Glutamatergic neuron (in vitro differentiated cells): ENCODE measurements at regions not wholly inside any gene's neighbourhood (a gene's known extent, or its start where the extent isn't known, plus 50 kb on each side); places are given as distances from the start of the nearest gene placed in this dataset.
A peak's percentile ranks its signal among the peaks of the same experiment; 100 is the strongest.

ENCODE experiments used
- DNase-seq: peaks from one replicate; pipeline ENCODE4 v3.0.0; 2022
- H3K27ac Mint-ChIP-seq: one replicate; pipeline ENCODE4 v1.8.0; 2020; ENCODE audit warnings: mild to moderate bottlenecking, mixed read lengths, inconsistent platforms; ENCODE audit not compliant: unreplicated experiment
- H3K27me3 Mint-ChIP-seq: one replicate; pipeline ENCODE4 v1.8.0; 2020; ENCODE audit warnings: mild to moderate bottlenecking, moderate library complexity, mixed read lengths, inconsistent platforms; ENCODE audit not compliant: unreplicated experiment
- H3K36me3 Mint-ChIP-seq: one replicate; pipeline ENCODE4 v1.8.0; 2020; ENCODE audit warnings: mild to moderate bottlenecking, mixed read lengths, inconsistent platforms; ENCODE audit not compliant: unreplicated experiment
- H3K4me1 Mint-ChIP-seq: one replicate; pipeline ENCODE4 v1.8.0; 2020; ENCODE audit warnings: mild to moderate bottlenecking, low read depth, mixed read lengths, inconsistent platforms; ENCODE audit not compliant: unreplicated experiment
- H3K4me3 Mint-ChIP-seq: one replicate; pipeline ENCODE4 v1.8.0; 2020; ENCODE audit warnings: mild to moderate bottlenecking, mixed read lengths, inconsistent platforms; ENCODE audit not compliant: unreplicated experiment
- H3K9me3 Mint-ChIP-seq: one replicate; pipeline ENCODE4 v1.8.0; 2020; ENCODE audit warnings: mild to moderate bottlenecking, moderate library complexity, mixed read lengths, inconsistent platforms; ENCODE audit not compliant: unreplicated experiment
- CTCF ChIP-seq: fragments of 200-600 bp; sonication (generic); IDR thresholded peaks from one replicate; pipeline ENCODE4 v1.5.0; 2021; ENCODE audit not compliant: partially characterized antibody, unreplicated experiment

- Mint-ChIP-seq H3K4me1 (peaks cover 7% of the 10 kb centered on the region), H3K9me3 (no peaks in the 10 kb centered on the region), H3K4me3 (no peak overlapping the region), H3K36me3 (no peaks in the 10 kb centered on the region), H3K27me3 (peaks cover 1% of the 10 kb centered on the region), H3K27ac (no peak overlapping the region)
- no peak for TF ChIP-seq CTCF
- no peak for DNase-seq
These were observed 176.1 kb upstream of the CDIN1 start for GRCh38 chr15:36403351-36403750.

DNA sequence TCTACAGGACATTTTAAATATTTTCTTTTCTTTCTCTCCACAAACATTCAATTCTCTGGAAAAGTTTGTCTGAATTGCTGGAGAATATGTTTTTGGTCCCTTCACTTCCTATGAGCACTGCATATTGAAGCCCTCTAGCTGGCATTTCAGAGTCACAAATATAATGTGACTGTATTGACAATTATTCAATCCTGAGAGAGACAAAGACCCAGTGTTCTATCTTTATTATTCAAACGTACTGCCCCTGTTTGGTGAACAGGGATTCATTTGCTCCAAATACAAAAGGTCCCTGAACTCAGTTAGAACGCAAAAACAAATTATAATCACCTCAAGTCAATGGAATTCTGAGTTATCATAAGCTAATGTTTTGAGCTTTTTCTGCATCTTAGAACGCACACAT, 173.1 kb upstream of the CDIN1 start:
- Mint-ChIP-seq H3K27ac (no peak overlapping the region), H3K4me3 (no peak overlapping the region)

DNA sequence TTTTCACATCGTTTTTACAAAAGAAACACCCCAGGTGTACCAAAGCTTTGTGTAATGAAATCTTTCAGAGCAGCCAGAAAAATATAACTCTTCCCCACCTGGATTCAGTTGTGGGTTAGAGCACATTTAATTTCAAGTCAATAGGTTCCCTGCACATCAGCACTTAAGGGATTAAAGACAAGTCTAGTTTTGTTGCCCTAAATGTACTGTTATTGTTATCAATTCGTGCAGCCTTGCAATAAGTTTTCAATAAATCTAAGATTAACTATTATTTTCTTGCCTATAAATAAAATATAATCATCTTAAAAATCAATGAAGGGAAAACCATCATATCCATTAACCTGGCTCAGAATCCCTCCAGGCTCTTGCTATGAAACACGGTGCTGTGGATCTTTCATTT, 172.5 kb upstream of the CDIN1 start:
- H3K27me3 Mint-ChIP-seq: peaks cover 1% of the 10 kb centered on the region
- peaks cover 7% of the 10 kb centered on the region for H3K4me1 Mint-ChIP-seq
- H3K9me3 Mint-ChIP-seq: no peaks in the 10 kb centered on the region
- no peak overlapping the region for H3K4me3 Mint-ChIP-seq
- no peak for TF ChIP-seq CTCF
- no peak overlapping the region for H3K27ac Mint-ChIP-seq
- H3K36me3 Mint-ChIP-seq: no peaks in the 10 kb centered on the region
- no peak for DNase-seq

More for the DNA sequence above, 173.1 kb upstream of the CDIN1 start:
- Mint-ChIP-seq H3K4me1 (peaks cover 7% of the 10 kb centered on the region), H3K9me3 (no peaks in the 10 kb centered on the region), H3K27me3 (peaks cover 1% of the 10 kb centered on the region), H3K36me3 (no peaks in the 10 kb centered on the region)
- DNase-seq: no peak
- TF ChIP-seq CTCF: no peak

DNA sequence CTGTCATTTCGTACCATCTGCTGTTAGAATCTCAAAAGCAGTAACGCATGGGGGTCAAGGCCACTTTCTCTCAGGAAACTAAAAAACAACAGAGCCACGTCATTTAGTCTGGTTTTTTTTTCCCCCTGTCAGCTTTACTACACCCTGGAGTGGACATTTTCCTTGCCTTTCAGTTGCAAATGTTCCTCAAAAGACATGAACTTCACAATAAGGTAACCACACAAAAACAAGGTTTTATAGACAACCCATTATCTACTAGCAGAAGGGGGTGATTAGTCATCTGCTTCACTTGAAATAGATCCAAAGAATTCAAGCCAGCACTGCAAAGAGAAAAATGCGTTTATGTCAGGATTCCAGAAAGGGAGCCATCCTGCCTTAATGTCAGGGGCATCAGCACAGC, 171.8 kb upstream of the CDIN1 start:
- peak overlapping the region; percentile 50 for H3K27ac Mint-ChIP-seq
- peaks cover 7% of the 10 kb centered on the region for H3K4me1 Mint-ChIP-seq
- peaks cover under 1% of the 10 kb centered on the region for H3K27me3 Mint-ChIP-seq
- no peaks in the 10 kb centered on the region for H3K9me3 Mint-ChIP-seq
- H3K36me3 Mint-ChIP-seq: no peaks in the 10 kb centered on the region
- no peak for TF ChIP-seq CTCF
- H3K4me3 Mint-ChIP-seq: peak overlapping the region; percentile 18
- no peak for DNase-seq

DNA sequence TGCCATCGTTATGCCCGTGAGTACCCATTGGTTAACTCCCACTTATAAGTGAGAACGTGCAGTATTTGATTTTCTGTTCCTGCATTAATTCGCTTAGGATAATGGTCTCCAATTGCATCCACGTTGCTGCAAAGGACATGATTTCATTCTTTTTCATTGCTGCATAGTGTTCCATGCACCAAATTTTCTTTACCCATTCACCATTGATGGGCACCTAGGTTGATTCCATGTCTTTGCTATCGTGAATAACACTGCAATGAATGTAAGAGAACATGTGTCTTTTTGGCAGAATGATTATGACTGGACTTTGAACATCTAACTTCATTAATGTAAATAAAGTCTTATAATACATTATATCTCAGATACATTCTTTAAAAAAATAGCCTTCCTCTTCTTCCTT, 169.6 kb upstream of the CDIN1 start:
- Mint-ChIP-seq H3K9me3 (no peaks in the 10 kb centered on the region), H3K4me3 (no peak overlapping the region), H3K27me3 (no peaks in the 10 kb centered on the region), H3K36me3 (no peaks in the 10 kb centered on the region), H3K27ac (no peak overlapping the region), H3K4me1 (peaks cover 7% of the 10 kb centered on the region)
- DNase-seq: no peak
- no peak for TF ChIP-seq CTCF
